ENCODE measurements at regions not wholly inside any gene's neighbourhood (a gene's known extent, or its start where the extent isn't known, plus 50 kb on each side); places are given as distances from the start of the nearest gene placed in this dataset.

GRCh38 chr5:45195026-45195425, 386.3 kb downstream of the MRPS30 start:
- TF ChIP-seq ESRRG (CRISPR knock-in tag; IDR thresholded peaks at IDR 0.05) (no peak), ISL1 (CRISPR knock-in tag; IDR thresholded peaks at IDR 0.05) (no peak), ZC3H10 (CRISPR knock-in tag; IDR thresholded peaks at IDR 0.05) (no peak), CSRNP3 (CRISPR knock-in tag; IDR thresholded peaks at IDR 0.05) (no peak), POU6F1 (CRISPR knock-in tag; IDR thresholded peaks at IDR 0.05; ENCODE audit: borderline replicate concordance, low read depth) (no peak), ZNF70 (CRISPR knock-in tag; IDR thresholded peaks at IDR 0.05) (no peak), PATZ1 (CRISPR knock-in tag; IDR thresholded peaks at IDR 0.05; ENCODE audit: borderline replicate concordance) (no peak), ZFP3 (CRISPR knock-in tag; IDR thresholded peaks at IDR 0.05) (no peak), BACH2 (CRISPR knock-in tag; IDR thresholded peaks at IDR 0.05; ENCODE audit: borderline replicate concordance) (no peak), CSDC2 (CRISPR knock-in tag; IDR thresholded peaks at IDR 0.05) (no peak), TCF4 (CRISPR knock-in tag; IDR thresholded peaks at IDR 0.05; ENCODE audit: borderline replicate concordance) (no peak), RARB (CRISPR knock-in tag; IDR thresholded peaks at IDR 0.05) (no peak), TOX (CRISPR knock-in tag; IDR thresholded peaks at IDR 0.05; ENCODE audit: borderline replicate concordance) (no peak)

Measured in SK-N-SH treated with all-trans-retinoic acid at 6 μM for 48 hours (cell line).